GM21381 (cell line): ENCODE measurements at regions not wholly inside any gene's neighbourhood (a gene's known extent, or its start where the extent isn't known, plus 50 kb on each side); places are given as distances from the start of the nearest gene placed in this dataset.

ENCODE experiments used
- ATAC-seq: cut with Tn5 transposase; IDR thresholded peaks from one replicate; pipeline ENCODE4 v1.9.1; 2021; ENCODE audit warnings: mild to moderate bottlenecking, moderate library complexity; ENCODE audit not compliant: unreplicated experiment

DNA sequence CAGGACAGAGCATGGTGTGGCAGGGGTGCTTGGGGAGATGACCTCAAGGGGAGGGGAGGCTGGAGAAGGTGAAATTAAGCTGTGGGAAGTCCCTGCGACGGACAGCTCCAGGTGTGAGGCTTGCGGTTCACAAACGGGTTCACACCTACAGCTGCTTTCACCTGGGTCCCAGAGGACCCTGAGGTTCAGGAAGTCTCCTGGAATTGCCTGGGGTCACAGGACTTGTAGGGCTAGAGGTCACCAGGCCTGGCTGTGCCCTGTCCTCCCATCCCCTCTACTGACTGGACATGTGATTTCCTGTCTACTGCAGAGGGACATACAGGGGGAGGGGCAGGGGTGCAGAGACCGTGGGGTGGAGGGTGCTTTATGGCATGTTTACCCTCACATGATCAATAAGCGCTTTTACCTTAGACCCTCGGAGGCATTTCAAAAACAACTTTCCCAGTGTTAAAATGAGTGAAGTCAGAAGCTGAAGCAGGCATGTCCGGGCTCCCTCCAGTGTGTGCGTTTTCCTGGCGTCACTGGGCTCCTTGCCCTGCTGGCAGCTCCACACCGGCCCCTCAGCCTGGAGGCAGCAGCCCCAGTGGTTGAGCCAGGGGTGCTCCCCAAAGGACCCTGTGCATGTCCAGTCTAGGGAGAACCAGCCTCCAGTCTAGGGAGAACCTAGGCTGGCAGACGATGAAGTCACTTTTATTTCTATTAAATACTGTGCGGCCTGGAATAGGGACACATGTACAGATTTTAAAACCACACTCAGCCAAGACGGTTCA is 66.6 kb upstream of the IGFBP3 start:
- no peak for ATAC-seq

DNA sequence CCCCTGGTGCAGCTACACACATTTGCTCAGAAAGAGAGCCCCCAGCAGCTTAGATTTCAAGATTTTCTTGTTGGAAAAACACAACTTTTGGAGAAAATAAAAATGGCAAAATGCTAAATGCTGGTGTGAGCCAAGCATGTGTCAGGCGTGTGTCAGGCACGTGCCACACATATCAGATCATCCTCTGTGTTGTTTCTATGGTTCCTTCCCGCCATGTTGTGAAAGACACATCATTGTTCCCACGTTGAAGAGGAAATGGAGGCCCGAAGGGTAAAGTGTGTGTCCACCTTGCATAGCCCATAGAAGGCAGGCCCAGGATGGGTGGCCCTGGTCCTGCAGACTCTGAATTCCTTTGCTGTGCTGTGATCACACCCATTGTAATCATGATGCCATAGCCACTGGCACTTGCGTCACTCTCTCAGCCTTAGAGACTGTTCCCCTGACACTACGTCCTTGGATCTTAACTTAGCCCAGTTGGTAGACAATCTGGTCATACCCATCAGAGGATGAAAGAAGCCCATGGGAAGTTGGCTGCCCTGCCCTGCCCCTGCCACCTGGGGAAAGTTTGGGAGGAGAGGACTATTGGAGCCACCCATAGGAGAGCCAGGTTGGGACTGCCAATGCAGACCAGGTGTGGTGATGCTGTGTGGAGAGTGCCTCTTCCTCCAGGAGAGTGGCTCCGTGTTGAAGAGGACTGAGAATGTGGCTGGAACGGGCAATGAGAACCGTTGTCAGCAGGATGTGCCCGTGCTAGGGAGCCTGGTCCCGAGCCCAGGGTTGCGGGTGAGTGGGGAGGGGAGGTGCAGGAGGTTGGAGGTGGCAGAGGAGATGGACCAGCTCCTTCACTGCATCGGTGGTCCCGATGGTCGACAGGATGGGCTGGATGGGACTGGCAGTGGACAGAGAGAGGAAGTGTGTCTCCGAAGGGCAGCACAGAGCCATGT is 65.6 kb upstream of the IGFBP3 start:
- ATAC-seq: no peak

DNA sequence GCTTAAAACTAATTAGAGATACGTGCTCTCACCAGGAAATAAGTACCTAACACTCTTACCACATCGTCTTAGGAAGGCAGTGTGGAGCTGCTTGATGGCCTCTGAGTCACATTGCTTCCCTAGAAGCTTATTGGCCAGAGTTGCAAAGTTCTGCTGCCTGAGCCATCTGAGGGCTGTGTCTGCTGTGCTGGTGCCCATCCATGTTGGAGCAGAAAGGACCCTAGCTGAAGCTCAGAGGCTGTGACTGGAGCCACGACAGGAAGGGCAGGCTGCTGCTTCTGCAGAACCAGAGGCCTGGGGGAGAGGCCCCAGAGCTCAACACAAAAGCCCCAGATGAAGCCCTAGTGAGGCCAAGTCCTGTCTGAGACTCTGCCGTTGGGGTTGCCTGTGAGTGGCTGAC is 64.8 kb upstream of the IGFBP3 start:
- ATAC-seq: no peak

DNA sequence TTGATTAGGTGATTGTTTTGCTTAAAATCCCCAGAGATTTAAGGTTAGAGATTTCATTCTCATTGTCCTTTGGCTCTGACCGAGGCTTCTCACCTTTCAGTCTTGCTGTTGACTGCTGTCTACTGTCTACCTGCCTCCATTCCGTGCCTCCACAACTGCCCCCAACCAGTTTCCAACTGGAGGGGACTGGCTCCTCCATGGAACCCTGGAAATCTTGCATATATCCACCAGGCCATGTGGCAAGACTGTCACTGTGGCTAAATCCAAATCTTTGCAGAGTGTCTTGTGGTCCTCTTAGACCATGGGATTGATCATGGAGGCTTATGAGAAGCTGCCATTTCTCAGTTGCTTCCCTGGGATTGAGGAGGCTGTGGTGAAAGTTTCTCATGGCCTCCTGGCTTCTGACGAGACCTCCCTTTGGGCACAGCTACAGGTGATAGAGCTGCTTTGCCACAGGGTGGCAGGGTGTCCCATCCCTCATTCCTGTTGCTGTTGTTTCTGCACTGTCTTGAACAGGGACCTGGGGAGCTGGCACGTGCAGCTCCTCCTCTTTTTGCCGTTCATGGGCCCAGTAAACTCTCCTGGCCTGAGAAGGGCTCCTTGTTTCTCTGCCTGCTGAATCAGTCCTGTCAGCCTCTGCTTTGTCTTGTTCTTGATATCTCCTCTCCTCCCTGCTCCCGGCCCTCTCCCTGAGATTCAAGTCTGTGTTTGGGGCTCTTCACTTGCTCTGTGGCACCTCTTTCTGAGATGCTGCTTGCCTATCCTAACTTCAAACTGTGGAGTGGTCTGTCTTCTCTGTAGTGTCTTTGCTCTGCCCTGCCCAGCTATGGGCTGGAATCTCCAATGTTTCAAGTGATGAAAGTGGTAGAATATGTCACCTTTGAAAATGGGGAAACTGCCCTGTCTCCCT is 63.6 kb upstream of the IGFBP3 start:
- no peak for ATAC-seq

DNA sequence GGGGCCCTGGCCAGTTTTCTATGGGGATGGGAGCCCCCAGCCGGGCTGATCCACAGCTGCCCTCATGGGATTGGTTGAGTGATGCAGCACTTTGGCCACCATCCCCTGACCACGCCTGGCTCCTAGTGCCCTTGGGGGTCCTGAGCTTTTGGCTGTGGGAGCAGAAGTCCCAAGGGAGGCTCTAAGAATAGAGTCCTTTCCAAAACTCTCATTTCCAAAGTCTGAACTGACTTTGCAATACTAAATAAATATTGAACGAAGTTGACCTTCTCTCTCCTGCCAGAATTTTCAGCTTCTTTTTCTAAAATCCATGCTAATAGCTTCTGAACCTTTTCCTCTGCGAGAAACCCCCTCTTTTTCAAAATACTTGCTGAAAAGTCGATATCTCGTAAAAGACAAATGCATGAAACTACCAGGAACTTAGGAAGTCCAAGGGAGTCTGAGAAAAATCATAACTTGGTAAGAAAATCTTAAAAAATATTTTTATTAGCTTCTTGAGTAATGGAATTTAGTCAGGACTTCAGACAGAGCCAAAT is 62.7 kb upstream of the IGFBP3 start:
- no peak for ATAC-seq

DNA sequence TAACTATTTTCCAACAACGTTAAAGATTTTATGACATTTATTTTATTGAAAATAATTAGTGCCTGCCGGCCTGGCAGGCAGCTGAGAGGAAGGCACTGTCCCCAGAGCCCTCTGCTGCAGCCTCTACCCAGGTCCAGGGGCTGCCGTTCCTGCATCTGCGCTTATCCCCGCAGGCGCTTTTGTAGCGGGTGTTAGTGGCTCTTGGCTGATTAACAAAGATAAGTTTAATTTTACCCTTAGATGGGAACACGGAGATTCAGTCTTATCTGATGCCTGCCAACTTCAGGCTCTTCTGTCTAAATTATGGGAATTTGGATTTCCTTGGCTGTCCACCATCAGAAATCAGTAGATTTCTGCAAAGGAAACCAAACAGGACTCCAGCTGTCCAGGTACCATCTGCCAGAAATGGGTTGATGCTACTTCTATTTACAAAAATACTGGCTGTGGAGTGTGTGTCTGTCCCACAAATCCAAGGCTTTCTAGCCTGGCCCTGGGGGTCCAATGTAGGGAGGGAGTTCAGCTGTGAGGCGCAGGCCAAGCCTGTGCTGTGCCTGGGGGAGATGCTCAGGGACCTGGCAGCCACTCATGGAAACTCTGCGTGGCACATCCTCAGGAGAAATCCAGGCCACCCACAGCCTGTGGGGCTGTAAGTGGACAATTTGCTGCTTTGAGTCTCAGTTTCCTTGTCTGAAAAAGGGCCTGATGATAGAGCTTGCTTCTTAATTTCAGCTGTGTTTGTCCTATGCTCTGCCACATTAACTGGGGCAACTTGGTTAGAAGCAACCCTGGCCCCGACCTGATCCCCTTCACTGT is 62.0 kb upstream of the IGFBP3 start:
- ATAC-seq: no peak

DNA sequence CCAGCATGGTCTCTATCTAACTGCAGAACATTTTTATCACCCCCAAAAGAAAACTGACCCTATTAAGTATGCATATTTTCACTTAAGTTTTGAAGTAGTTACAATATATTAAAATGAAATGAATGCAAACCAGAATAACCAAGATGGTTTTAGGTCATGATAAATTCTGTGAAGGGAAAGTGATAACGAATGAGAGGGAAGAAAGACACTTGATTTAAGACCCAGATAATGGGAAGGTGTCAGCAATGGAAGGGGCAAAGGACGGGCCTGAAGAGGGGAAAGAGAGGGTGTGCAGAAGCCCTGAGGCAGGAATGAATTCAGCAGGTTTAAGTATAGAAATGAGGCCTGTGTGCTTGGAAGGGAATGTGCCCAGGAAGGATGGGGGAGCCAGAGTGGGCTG is 61.1 kb upstream of the IGFBP3 start:
- ATAC-seq: no peak

DNA sequence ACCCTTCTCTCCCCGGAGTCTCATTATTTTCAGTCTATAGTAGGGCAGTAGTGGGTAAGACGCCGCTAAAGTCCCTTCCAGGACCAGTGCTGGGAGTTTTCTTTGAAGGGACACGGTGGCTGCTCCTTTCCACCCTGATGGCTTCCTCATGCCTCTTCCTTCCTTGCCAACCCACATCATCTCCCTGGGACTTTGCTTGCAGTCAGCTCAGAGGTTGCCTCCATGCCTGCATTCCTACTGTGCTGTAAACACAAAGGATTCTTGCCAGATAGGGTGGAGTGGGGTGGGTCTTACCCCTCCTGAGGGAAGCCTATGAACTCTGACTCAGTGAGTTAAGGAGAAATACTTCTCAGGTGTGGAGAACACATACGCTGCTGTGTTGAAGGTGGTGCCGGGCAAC is 59.9 kb upstream of the IGFBP3 start:
- no peak for ATAC-seq

DNA sequence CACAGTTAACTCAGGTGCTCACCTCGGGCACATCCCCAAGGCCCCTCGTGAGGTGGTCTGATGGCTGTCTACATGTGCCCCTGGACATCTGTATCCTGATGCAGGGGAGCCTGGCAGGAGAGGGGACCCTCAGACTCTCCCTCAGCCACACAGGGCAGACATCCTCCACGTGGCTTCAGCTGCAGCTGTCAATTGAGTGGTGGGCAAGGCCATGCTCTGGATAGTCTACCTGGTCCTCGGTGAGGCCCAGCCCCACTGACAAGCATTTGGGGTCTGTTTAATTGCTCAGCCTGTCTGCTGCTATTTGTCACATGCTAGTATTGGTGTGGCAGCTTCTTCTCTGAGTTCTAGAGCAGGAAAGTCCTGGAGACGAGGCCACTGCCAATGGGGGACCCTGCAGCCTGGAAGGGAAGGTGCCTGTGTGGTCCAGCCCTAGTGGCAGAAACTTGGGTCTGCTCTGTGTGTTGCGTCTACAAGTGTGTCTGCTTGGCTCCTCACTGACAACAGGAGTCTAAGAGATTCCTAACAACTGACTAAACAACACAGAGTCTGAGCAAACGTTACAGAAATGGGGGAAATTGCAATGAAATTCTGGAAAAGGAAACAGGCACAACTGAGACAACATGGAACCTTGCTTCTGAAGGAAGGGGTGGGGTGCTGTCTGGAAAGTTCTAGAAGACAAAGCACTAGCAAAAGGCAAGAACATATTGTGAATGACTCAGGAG is 59.3 kb upstream of the IGFBP3 start:
- no peak for ATAC-seq

DNA sequence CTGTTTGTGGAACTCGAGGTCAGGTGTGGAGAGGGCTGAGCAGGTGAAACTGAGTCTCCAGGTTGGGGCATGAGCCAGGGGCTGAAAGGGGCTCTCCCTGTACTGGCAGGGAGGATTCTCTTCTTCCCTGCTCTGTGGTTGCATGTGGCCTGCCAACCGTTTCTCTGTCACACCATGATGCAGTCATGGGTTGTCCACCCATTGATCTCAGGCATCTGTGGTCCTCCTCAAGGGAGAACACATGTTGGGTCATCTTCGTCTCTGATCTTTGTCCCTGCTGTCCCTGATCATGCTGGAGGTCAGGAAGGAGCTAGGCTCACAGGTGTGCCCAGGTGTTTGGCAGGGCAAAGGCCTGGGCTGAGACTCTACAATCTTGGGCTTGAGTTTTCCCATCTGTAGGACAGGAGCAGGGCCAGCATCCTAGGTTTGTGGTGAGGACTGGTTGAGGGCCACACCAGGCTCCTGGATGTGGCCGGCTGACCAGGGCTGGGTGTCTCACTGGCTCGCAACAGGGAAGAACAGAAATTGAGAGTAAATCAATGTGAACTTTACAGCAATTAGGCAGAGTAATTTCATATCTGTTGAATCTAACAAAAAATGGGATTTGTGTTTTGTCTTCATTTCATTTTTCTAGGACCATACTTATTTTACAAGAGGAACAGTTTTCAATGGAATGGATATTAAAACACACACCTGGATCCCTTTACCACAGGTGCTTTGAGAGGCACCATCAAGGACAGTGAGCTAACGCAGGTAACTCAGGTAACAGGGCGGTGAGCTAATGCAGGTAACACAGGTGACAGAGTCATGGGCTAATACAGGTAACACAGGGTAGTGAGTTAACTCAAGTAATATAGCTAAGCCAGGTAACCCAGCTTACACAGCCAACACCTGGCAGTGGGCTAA is 58.5 kb upstream of the IGFBP3 start:
- ATAC-seq: no peak

DNA sequence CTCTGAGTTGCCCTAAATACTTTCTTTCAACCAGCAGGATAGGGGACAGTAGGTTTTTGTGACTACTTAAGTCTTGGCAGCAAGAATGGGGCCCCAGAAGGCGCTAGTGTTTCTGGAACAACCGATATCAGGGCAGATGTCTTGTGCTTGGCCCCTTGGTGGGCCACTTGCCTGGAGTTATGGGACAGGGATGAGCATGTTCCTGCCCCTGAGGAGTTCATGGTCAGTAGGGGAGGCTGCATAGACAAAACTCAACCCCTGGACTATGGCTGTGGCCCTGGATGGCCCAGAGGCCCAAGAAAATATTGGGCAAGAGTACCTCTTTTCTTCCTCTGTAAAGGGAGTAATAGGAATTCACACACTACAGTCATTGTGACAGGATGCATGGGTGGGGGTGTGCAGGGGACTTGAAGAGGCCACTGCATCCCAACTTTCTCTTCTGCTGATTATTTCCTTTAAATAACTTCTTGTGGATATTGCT is 57.7 kb upstream of the IGFBP3 start:
- no peak for ATAC-seq

DNA sequence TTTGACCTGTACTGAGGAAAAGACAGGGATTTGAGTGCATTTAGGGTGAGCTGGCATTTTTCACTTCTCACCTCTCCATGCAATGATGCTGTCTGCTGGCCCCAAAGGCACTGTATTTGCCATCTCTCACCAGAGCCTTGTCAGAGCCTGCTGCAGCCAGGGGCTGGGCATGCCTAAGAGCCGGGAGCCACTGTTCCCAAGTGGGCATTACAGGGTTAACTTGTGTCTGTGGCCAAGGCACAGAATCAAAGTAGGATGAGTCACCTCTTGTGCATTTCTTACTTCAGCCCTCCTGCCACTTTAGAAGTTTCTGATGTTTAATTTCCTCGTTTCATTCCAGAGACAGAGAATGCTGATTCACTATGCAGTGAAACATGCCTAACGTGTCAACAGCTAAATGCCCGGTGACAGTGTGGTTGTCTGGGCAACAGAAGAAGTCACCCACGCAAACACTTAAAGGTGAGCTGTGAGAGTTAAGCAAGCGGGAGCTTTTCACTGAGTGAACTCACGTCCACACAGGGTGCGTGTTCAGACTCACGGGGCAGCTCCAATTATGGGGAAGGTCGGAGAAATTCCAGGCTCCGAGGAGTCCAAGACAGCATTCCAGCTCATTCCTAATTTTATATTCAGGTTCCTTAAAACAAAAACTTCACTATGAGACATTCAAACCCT is 57.1 kb upstream of the IGFBP3 start:
- ATAC-seq: no peak

DNA sequence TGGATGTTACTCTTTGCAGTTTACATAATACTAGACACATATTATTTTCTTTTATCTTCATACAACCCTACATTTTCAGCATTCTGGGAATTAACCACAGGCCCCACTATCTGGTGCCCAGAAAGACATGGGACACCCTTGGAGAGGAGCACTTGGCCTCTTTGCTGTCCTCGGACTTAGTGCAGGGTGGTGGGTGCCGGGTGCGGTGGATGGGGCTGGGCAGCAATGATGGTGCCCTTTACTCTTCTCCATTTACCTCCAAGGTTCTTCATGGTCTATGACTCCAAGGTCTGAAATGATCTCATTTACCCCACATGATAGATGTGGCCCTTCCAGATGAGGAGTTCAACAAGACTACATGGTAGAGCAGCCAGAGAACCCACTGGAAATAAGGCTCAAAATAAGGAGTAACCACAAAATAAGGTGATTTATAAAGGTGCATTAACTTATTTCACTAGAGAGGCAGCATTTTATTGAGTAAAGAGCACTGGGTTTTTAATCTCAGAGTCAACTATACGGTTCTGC is 56.2 kb upstream of the IGFBP3 start:
- ATAC-seq: no peak

DNA sequence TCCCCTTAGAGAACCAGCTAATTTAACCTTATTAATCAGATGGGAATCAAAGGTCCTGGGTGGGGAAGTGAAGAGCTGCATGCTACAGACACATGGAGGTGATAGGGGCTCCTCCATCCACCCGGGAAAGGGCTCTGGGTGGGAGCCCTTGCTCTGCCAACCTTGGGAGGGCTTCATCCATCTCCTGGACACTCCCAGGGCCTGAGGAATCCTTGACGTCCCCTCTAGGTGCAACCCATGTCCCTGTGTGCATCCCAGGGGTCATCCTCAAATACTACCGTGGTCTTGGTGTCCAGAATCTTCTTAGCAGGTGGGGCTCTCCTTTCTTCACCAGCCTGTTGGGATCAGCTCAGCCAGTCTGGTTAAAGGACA is 55.4 kb upstream of the IGFBP3 start:
- ATAC-seq: no peak

DNA sequence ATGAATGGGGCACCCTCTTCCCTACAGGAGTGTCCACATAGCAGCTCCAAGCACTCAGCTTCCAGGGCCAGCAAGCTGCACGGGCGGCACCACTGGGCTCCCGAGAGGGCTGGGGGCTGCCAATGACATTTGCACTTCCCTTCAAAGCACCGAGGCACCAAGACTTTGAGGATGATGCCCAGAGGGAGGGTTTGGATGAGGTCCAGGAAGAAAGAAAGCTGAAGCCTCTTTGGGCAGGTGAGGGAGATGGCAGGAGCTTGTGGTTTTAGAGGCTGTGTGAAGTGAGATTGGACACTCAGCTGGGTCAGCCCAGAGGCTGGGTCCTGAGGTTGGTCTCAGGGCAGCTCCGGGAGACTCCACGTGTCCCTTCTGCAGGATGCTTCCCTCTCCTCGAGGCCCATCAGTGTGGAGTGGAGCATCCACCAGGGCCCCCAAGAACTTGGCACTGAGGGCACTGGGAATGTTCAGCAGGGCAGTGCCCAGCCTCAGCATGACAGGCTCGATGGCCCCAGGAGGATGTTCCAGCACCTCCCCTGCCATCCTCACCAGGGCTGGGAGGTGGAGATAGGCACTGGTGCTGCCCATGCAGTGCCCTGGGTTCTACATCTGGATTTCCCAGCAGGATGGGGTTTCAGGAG is 54.9 kb upstream of the IGFBP3 start:
- ATAC-seq: no peak

DNA sequence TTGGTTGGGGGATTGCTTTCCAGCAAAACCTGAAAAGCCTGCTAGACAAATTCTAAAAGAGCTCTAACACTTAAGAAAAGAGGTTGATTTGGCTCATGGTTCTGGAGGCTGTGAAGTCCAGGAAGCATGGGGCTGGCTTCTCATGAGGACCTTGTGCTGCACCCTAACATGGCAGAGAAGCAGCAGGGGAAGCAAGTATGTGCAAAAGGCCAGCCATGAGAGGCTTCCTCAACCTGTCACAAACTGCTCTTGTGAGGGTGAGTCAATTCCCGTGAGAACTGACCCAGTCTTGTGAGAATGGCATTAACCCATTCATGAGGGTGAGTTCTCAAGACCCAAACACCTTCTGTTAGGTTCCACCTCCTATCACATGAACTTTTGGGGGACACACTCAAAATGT is 54.3 kb upstream of the IGFBP3 start:
- no peak for ATAC-seq
